Type B pancreatic cell (in vitro differentiated cells): ENCODE measurements at regions not wholly inside any gene's neighbourhood (a gene's known extent, or its start where the extent isn't known, plus 50 kb on each side); places are given as distances from the start of the nearest gene placed in this dataset.
"Not testable (repeated sequence)": the region's sequence is repeated elsewhere in the genome, so short reads cannot be mapped to it uniquely, and the experiment has no call there.

ENCODE experiments used
- DNase-seq: peaks from one replicate; pipeline ENCODE4 v3.0.0; 2021; ENCODE audit warnings: mixed read lengths; ENCODE audit not compliant: unreplicated experiment; ENCODE audit errors: extremely low spot score
- H3K27ac Mint-ChIP-seq: 2 replicates; pipeline ENCODE4 v1.8.0; 2021; ENCODE audit warnings: mild to moderate bottlenecking, mixed read lengths
- H3K27me3 Mint-ChIP-seq: 2 replicates; pipeline ENCODE4 v1.8.0; 2021; ENCODE audit warnings: mixed read lengths
- H3K36me3 Mint-ChIP-seq: 2 replicates; pipeline ENCODE4 v1.8.0; 2021; ENCODE audit warnings: mixed read lengths
- H3K4me1 Mint-ChIP-seq: one replicate; pipeline ENCODE4 v1.8.0; 2021; ENCODE audit warnings: mixed read lengths; ENCODE audit not compliant: unreplicated experiment
- H3K4me3 Mint-ChIP-seq: 2 replicates; pipeline ENCODE4 v1.8.0; 2021; ENCODE audit warnings: mild to moderate bottlenecking, mixed read lengths
- H3K9me3 Mint-ChIP-seq: 2 replicates; pipeline ENCODE4 v1.8.0; 2021; ENCODE audit warnings: mixed read lengths

- H3K27ac Mint-ChIP-seq, H3K4me1 Mint-ChIP-seq, H3K27me3 Mint-ChIP-seq, H3K4me3 Mint-ChIP-seq, H3K9me3 Mint-ChIP-seq, DNase-seq, H3K36me3 Mint-ChIP-seq: not testable (repeated sequence)
Observed at GRCh38 chr1:120271561-120272221, 95.4 kb upstream of the SEC22B start.

- H3K27me3 Mint-ChIP-seq = not testable (repeated sequence)
Observed at GRCh38 chr1:120267894-120268551, 91.7 kb upstream of the SEC22B start.

GRCh38 chr1:120264564-120264963, 88.2 kb upstream of the SEC22B start:
- not testable (repeated sequence) for H3K36me3 Mint-ChIP-seq, DNase-seq, H3K27me3 Mint-ChIP-seq, H3K4me1 Mint-ChIP-seq, H3K27ac Mint-ChIP-seq, H3K4me3 Mint-ChIP-seq, H3K9me3 Mint-ChIP-seq

More at GRCh38 chr1:120267894-120268551, 91.7 kb upstream of the SEC22B start:
- H3K36me3 Mint-ChIP-seq, H3K27ac Mint-ChIP-seq, H3K4me3 Mint-ChIP-seq, H3K4me1 Mint-ChIP-seq, H3K9me3 Mint-ChIP-seq, DNase-seq: not testable (repeated sequence)

DNA sequence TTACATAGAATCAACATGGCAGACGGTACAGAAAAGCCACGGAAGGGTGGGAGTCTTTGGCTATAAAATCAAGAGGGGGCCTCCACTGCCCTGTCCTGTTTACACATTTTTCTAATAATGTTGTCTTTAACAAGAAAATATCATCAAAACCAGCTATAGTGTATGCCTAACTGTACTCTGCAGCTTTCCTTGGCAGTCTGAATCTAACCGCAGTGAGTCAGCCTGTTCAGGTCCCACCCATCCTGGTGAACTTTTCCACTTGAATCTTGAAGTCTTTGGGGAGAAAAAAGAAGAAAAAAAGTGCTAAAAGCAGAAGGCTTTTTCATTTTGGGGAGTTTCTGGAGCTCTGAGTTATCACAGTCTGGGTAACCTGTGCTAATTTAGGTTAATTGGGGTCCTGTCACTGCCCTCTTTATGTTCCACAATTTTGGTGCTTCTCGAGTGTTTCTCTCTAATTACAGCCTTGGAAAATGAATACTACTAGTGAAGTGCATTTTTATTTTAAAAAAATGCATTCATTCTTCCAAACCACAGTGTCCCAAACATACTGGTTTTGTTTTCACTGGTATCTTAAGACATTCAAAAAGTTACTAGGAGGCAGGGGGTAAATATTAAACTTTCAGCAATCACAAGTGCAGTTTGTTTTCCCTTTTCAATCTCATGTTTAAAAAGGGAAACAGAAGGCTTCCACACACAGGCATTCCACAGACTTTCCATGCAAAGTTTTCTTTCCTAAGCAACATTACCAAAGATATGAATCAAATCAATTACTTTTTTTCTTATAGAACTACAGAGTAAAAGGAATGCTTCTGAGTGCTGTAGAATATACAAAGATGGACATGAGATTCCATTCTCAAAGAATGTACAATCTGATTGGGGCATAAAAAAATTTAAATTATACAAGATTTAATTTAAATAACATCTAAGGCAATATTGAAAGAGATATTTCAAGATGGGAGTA, 86.8 kb upstream of the SEC22B start:
- not testable (repeated sequence) for H3K4me3 Mint-ChIP-seq, H3K27ac Mint-ChIP-seq, H3K4me1 Mint-ChIP-seq, H3K27me3 Mint-ChIP-seq, H3K9me3 Mint-ChIP-seq, H3K36me3 Mint-ChIP-seq, DNase-seq

DNA sequence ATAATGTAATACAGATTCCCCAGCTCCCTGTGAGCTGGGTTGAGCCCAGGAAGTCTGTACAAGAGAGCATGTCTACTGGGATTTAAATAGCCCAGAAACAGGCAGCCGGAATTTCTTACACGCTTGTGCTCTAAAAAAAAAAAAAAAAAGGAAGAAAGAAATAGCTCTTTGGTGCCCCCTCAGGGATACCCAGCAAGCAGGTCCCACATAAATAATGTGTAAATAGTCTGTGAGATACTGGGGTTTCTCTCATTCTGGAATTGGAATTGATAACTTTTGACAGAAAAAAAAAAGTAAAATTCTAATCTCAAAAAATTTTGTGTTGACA, 81.4 kb upstream of the SEC22B start:
- not testable (repeated sequence) for H3K4me3 Mint-ChIP-seq, H3K27me3 Mint-ChIP-seq, H3K4me1 Mint-ChIP-seq, H3K36me3 Mint-ChIP-seq, H3K27ac Mint-ChIP-seq, DNase-seq, H3K9me3 Mint-ChIP-seq

DNA sequence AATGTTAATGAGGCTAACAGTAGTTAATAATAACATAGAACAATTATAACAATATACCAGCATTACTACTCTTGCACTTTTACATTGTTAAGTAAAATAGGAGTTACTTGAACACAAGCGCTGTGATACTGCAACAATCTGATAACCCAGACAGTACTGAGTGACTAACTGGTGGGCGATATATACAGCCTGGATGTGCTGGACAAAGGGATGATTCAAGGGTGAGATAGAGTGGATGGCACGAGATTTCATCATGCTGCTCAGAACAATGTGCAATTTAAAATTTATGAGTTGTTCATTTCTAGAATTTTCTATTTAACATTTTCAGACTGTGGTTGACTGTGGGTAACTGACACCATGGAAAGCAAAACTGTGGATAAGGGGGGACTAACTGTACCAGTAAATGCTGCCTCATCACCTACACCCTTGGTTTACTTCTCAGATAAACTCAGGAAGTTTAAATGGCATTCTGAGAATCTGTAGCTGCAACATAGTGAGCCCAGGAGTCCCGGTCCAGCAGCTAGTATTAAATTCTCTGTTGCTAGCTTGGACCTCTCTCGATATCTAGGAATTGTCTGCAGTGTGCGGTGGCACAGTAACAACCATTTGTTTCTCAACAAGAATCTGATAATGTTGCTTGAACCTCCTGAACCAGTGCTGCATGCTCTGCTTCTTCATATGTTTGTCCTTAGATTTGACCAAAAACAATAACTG, 80.9 kb upstream of the SEC22B start:
- H3K9me3 Mint-ChIP-seq, H3K36me3 Mint-ChIP-seq, H3K27ac Mint-ChIP-seq, H3K27me3 Mint-ChIP-seq, H3K4me3 Mint-ChIP-seq, DNase-seq, H3K4me1 Mint-ChIP-seq: not testable (repeated sequence)

DNA sequence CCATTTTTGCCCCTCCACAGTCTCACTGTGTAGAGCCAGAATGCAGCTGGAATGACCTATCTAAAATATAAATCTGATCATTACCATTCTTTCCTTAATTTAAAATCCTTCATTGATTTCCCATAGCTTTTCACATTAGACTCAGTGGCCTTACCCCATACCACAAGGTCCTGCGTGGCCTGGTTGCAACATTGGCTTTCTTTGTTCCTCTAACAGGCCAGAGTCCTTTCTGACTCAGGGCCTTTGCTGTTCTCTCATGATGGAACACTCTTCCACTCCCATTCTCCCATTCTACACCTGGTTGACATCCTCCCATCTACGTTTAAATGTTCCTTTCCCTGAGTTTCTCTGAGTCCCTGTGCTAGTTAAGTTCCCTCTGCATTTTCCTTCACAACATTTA, 74.4 kb upstream of the SEC22B start:
- not testable (repeated sequence) for H3K4me1 Mint-ChIP-seq, H3K36me3 Mint-ChIP-seq, H3K4me3 Mint-ChIP-seq, DNase-seq, H3K27me3 Mint-ChIP-seq, H3K27ac Mint-ChIP-seq, H3K9me3 Mint-ChIP-seq

DNA sequence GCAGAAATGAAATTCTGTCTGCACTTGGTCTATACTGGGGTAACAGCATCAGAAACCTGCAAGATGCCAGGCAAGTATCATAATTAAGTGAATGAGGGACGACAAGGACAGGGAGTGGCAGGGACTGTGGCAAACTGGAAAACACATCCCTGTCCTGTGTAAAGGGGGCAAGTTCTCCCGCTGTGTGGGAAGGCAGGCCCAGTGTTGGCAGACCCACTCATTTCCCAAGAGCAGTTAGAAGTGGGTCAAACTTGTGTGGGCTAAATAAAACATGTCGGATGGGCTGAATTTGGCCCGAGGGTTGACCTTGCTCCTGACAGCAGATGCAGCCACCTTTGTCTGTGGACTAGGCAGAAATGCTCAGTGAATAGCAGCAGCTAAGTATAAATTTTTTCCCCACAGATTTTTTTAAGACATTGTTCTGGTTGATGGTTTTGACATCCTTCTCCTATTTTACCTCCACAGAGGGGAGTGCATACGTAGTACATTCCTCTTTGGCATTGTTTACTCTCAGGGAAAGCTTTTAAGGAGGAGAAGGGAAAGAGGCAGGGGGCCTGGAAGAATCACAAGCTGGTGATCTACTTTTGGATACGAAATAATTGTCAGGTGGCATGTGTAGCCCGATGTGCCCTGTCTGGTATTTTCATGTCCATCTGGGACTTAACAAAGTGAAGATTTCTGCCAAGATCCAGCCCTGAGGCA, 72.6 kb upstream of the SEC22B start:
- H3K4me1 Mint-ChIP-seq, DNase-seq, H3K36me3 Mint-ChIP-seq, H3K4me3 Mint-ChIP-seq, H3K27me3 Mint-ChIP-seq, H3K27ac Mint-ChIP-seq, H3K9me3 Mint-ChIP-seq: not testable (repeated sequence)

- H3K27me3 Mint-ChIP-seq, H3K4me3 Mint-ChIP-seq, H3K9me3 Mint-ChIP-seq, DNase-seq, H3K27ac Mint-ChIP-seq, H3K36me3 Mint-ChIP-seq, H3K4me1 Mint-ChIP-seq: not testable (repeated sequence)
Observed at GRCh38 chr1:120248203-120248602, 71.9 kb upstream of the SEC22B start.

DNA sequence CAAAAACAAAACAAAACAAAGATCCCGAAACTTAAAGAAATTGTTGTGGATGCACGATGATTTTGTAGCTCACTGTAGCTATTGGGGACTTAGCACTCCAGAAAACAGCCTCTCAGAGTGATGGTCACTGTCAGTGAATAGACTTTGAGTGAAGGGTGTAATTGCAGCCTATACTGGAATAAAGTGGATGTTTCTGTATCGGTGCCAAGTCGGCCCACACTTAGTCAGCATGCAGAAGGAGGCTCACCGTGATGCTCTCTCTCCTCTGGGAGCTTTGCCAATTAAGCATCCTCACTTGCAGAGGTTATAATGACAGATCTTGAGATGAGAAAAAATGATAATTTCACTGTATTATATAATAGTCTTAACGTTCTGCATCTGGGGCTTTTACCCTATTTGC, 67.5 kb upstream of the SEC22B start:
- not testable (repeated sequence) for H3K4me3 Mint-ChIP-seq, H3K4me1 Mint-ChIP-seq, H3K27ac Mint-ChIP-seq, H3K27me3 Mint-ChIP-seq, DNase-seq, H3K9me3 Mint-ChIP-seq, H3K36me3 Mint-ChIP-seq

GRCh38 chr1:120242582-120242981, 66.3 kb upstream of the SEC22B start:
- not testable (repeated sequence) for H3K36me3 Mint-ChIP-seq, H3K4me1 Mint-ChIP-seq, H3K4me3 Mint-ChIP-seq, DNase-seq, H3K27ac Mint-ChIP-seq, H3K27me3 Mint-ChIP-seq, H3K9me3 Mint-ChIP-seq

DNA sequence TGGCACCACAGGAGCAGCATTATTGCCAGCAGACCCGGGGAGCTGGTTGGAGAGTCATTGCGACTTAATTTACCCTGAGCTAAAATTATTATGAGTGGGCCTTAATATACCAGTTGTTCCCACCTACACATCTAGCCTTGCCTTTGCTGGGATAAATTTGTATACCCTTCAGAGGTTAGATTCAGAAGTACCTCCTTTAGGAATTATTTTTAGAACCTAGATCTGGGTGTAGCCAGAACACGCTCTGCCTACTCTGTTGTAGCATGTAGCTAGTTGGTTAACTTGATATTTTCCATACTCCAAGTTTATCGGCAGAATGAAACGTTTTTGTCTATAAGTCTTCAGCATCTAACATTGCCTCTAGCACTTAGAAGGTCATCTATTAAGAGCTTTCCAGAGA, 65.5 kb upstream of the SEC22B start:
- H3K27me3 Mint-ChIP-seq, H3K4me3 Mint-ChIP-seq, H3K9me3 Mint-ChIP-seq, H3K4me1 Mint-ChIP-seq, H3K27ac Mint-ChIP-seq, H3K36me3 Mint-ChIP-seq, DNase-seq: not testable (repeated sequence)

DNA sequence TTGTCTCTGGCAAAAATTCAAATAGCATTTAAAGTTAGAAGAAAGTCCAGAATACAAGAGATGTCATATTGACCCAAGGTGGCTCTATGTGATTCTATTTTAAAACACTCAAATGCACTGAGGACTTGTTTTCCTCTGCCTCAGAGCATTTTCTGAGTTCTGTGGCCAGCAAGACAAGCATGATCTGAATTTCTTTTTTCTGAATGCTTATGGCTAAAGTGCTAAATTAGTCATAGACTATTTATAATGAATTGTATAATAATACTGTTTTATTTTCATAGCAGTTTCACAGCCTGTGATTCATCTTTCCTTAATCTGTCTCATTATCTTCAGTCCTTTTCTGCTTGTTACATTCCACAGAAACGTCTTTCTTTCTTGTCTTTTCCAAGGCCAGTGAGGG, 63.9 kb upstream of the SEC22B start:
- not testable (repeated sequence) for H3K36me3 Mint-ChIP-seq, H3K4me3 Mint-ChIP-seq, H3K4me1 Mint-ChIP-seq, H3K27me3 Mint-ChIP-seq, H3K27ac Mint-ChIP-seq, H3K9me3 Mint-ChIP-seq, DNase-seq
